ENCODE measurements at regions not wholly inside any gene's neighbourhood (a gene's known extent, or its start where the extent isn't known, plus 50 kb on each side); places are given as distances from the start of the nearest gene placed in this dataset.
A peak's percentile ranks its signal among the peaks of the same experiment; 100 is the strongest.

GRCh38 chr10:124289851-124290795 lies 128.6 kb downstream of the OAT start:
- 48 to 62% methylated on average over 18 of the region's 18 CpGs for WGBS, 2 donors
- H3K27me3 ChIP-seq (ENCODE audit: control insufficient read depth in 3 of 3, insufficient read depth in 3 of 3, low read length in 2 of 3) = no peaks in the 10 kb centered on the region
- peaks cover 0 to 2% (median 0%) of the 10 kb centered on the region in 4 donors for H3K9me3 ChIP-seq (ENCODE audit: control insufficient read depth in 4 of 4, insufficient read depth in 3 of 4, low read length in 3 of 4)
- H3K27ac ChIP-seq (ENCODE audit: low read depth in 1 of 2, low read length in 1 of 2) = peak overlapping the region in 1 of 2 donors; percentile 24
- H3K4me1 ChIP-seq (ENCODE audit: control insufficient read depth in 5 of 5, insufficient read depth in 5 of 5, low read length in 5 of 5) = peaks cover 0 to 3% (median 0%) of the 10 kb centered on the region in 5 donors
- H3K4me3 ChIP-seq = no peak overlapping the region
- DNase-seq (no peak), ATAC-seq (ENCODE audit: insufficient read depth, low FRiP score) (peak; percentile 45)
- H3K9ac ChIP-seq (ENCODE audit: insufficient read depth in 1 of 2, low read length in 2 of 2) = no peak overlapping the region
- no peak for TF ChIP-seq CTCF (IDR thresholded peaks at IDR 0.05; ENCODE audit: control extremely low read depth, extremely low read depth)
- H3K36me3 ChIP-seq (ENCODE audit: control insufficient read depth in 4 of 4, insufficient read depth in 4 of 4, low read length in 4 of 4) = no peaks in the 10 kb centered on the region

- Histone ChIP-seq H3K27ac (ENCODE audit: low read depth in 1 of 2, low read length in 1 of 2) (no peak overlapping the region), H3K9me3 (ENCODE audit: control insufficient read depth in 4 of 4, insufficient read depth in 3 of 4, low read length in 3 of 4) (peaks cover 0 to 2% (median 0%) of the 10 kb centered on the region in 4 donors), H3K36me3 (ENCODE audit: control insufficient read depth in 4 of 4, insufficient read depth in 4 of 4, low read length in 4 of 4) (no peaks in the 10 kb centered on the region), H3K4me3 (no peak overlapping the region), H3K27me3 (ENCODE audit: control insufficient read depth in 3 of 3, insufficient read depth in 3 of 3, low read length in 2 of 3) (no peaks in the 10 kb centered on the region), H3K4me1 (ENCODE audit: control insufficient read depth in 5 of 5, insufficient read depth in 5 of 5, low read length in 5 of 5) (peaks cover 0 to 3% (median 0%) of the 10 kb centered on the region in 5 donors), H3K9ac (ENCODE audit: insufficient read depth in 1 of 2, low read length in 2 of 2) (no peak overlapping the region)
- TF ChIP-seq CTCF (IDR thresholded peaks at IDR 0.05; ENCODE audit: control extremely low read depth, extremely low read depth) = no peak
- DNase-seq = no peak
- ATAC-seq (ENCODE audit: insufficient read depth, low FRiP score) = no peak
- 84 to 90% methylated on average over 21 of the region's 21 CpGs for WGBS, 2 donors
Observed at GRCh38 chr10:124288928-124289850, 129.5 kb downstream of the OAT start.

- TF ChIP-seq CTCF (IDR thresholded peaks at IDR 0.05; ENCODE audit: control extremely low read depth, extremely low read depth) = no peak
- DNase-seq = no peak
- no peak for ATAC-seq (ENCODE audit: insufficient read depth, low FRiP score)
- H3K9me3 ChIP-seq (ENCODE audit: control insufficient read depth in 4 of 4, insufficient read depth in 3 of 4, low read length in 3 of 4) = peaks cover 0 to 2% (median 0%) of the 10 kb centered on the region in 4 donors
- no peaks in the 10 kb centered on the region for H3K36me3 ChIP-seq (ENCODE audit: control insufficient read depth in 4 of 4, insufficient read depth in 4 of 4, low read length in 4 of 4)
- H3K9ac ChIP-seq (ENCODE audit: insufficient read depth in 1 of 2, low read length in 2 of 2) = no peak overlapping the region
- H3K4me1 ChIP-seq (ENCODE audit: control insufficient read depth in 5 of 5, insufficient read depth in 5 of 5, low read length in 5 of 5) = peaks cover 0 to 3% (median 0%) of the 10 kb centered on the region in 5 donors
- no peak overlapping the region for H3K27ac ChIP-seq (ENCODE audit: low read depth in 1 of 2, low read length in 1 of 2)
- no peak overlapping the region for H3K4me3 ChIP-seq
- WGBS, 2 donors = 90 to 91% methylated on average over 8 of the region's 8 CpGs
- no peaks in the 10 kb centered on the region for H3K27me3 ChIP-seq (ENCODE audit: control insufficient read depth in 3 of 3, insufficient read depth in 3 of 3, low read length in 2 of 3)
Observed at GRCh38 chr10:124288486-124288885, 130.2 kb downstream of the OAT start.

Data from lung (tissue), 11 donors.